IPS-NIHi7 (cell line): ENCODE measurements at regions not wholly inside any gene's neighbourhood (a gene's known extent, or its start where the extent isn't known, plus 50 kb on each side); places are given as distances from the start of the nearest gene placed in this dataset.
"Not testable (repeated sequence)": the region's sequence is repeated elsewhere in the genome, so short reads cannot be mapped to it uniquely, and the experiment has no call there.

Source experiments
- DNase-seq: peaks from one replicate; pipeline ENCODE4 v3.0.0; 2012; ENCODE audit warnings: mixed read lengths; ENCODE audit errors: extremely low spot score

GRCh38 chr12:59084511-59085375 lies 164.4 kb upstream of the LRIG3 start:
- no peak for DNase-seq

- DNase-seq: no peak
Measured at GRCh38 chr12:59082952-59083351, 162.6 kb upstream of the LRIG3 start.

- DNase-seq: no peak
Measured at GRCh38 chr12:59080101-59080500, 159.8 kb upstream of the LRIG3 start.

- no peak for DNase-seq
Measured at GRCh38 chr12:59079472-59079871, 159.2 kb upstream of the LRIG3 start.

- no peak for DNase-seq
Measured at GRCh38 chr12:59079002-59079401, 158.7 kb upstream of the LRIG3 start.

GRCh38 chr12:59077575-59078426 lies 157.5 kb upstream of the LRIG3 start:
- DNase-seq: no peak

DNA sequence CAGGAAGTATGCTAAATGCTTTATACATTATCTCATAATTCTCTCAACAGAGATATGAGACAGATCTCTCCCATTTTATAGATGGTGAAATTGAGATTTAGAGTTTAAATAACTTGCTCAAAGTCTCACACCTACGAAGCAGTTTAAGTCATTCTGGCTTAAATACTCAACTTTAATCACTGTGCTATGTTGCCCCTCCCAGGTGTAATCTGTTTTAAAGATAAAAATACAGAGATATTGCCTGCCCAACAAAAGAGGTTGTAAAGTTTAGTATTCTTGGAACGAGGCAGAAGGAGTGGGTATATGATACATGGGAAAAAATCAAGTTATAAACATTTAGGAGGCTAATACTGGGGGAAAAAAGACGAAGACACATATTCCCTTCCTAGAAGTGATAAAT lies 156.8 kb upstream of the LRIG3 start:
- DNase-seq: no peak

- no peak for DNase-seq
Measured at GRCh38 chr12:59076622-59077021, 156.3 kb upstream of the LRIG3 start.

DNA sequence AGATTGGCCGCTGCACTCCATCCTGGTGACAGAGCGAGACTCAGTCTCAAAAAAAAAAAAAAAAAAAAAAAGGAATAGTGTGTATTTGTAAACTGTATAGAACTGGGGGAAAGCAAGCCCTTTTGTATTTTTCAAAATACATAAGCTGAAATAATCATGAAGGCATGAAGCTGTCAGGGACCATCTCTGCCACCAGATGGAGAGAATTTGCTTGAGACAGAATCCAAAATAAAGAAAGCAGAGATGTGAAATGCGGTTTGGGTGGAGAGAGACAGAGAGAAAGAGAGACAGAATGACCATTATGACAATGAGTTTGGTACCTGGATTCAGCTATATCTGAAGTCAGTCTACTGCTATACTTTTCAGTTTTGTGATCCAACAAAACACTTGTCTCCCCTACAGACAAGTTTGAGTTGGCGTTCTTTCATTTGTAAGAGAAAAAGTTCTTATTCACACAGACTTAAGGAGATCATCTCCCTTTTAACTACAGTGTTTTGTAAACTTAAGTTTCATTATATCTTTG lies 155.7 kb upstream of the LRIG3 start:
- no peak for DNase-seq

DNA sequence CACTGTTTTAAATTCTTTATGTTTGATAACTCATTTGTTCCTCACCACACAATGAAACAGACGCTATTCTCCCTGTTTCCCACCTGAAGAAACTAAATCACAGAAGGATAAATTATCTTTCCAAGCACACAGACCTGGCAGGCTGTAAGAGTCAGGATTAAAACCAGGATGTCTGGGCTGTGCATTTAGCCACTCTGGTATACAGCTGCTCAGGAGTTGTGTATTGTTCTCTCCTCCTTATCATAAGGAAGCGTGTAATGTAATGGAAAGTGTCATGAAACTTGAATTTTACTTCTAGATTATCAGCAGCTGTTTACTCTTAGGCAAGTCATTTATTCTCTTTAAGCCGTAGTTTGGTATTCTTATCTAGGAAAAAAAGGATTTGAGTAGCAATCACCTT lies 154.8 kb upstream of the LRIG3 start:
- DNase-seq: no peak

- no peak for DNase-seq
Measured at GRCh38 chr12:59070322-59070933, 150.1 kb upstream of the LRIG3 start.

DNA sequence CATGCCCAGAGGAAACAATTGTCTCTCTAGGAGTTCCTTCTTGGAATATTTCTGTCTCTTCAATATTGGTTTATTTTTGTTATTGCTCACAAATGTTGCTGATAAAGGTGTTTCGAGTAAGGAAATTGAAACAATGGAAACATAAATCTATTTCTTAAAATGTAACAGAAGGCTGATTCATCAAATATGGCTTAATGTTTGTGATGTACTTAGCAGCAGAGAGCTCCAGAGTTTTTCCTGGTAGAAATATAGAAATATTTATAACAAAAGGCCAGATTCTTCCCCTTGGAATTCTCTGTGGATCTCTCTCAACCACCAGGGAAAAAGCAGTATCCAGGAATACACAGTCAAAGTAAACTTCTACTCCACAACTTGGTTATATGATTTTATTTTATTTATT lies 149.2 kb upstream of the LRIG3 start:
- no peak for DNase-seq

- DNase-seq: no peak
Measured at GRCh38 chr12:59068436-59068835, 148.1 kb upstream of the LRIG3 start.

DNA sequence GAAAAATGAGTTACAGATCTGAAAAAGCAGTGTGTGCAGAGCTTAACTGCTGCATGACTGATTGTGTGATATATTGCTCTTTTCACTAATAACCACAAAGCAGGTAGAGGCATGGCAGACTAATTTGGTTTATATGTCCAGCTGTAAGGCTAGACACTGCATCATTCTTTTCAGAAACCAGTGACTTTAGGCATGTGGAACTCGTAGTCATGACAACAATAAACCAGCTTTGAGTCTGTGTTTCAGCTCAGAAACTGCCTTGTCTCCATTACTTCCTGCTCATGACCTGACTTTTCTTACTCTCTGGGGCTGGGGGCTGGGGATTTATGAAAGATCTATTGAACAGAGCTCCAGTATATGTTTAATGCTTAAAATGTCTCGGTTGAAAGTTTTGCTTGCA lies 146.8 kb upstream of the LRIG3 start:
- no peak for DNase-seq

DNA sequence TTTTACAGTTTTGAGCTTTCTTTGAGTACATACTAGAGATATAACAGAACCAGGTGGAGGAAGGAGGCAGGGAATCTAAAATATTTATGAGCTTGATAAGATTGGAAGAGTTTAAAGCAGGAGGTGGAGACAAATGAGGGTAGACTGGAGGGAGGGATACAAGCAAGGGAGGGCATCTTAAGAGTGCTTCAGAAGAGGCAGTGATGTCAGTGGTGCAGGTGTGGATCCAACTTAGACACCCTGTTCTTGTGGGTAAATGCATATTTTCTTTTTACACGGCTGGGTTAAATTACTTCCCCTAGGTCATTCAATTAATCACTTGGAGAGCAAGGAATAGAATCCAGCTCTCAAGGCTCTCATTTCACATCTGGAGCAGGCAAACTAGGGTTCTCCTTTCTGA lies 146.1 kb upstream of the LRIG3 start:
- DNase-seq: no peak

DNA sequence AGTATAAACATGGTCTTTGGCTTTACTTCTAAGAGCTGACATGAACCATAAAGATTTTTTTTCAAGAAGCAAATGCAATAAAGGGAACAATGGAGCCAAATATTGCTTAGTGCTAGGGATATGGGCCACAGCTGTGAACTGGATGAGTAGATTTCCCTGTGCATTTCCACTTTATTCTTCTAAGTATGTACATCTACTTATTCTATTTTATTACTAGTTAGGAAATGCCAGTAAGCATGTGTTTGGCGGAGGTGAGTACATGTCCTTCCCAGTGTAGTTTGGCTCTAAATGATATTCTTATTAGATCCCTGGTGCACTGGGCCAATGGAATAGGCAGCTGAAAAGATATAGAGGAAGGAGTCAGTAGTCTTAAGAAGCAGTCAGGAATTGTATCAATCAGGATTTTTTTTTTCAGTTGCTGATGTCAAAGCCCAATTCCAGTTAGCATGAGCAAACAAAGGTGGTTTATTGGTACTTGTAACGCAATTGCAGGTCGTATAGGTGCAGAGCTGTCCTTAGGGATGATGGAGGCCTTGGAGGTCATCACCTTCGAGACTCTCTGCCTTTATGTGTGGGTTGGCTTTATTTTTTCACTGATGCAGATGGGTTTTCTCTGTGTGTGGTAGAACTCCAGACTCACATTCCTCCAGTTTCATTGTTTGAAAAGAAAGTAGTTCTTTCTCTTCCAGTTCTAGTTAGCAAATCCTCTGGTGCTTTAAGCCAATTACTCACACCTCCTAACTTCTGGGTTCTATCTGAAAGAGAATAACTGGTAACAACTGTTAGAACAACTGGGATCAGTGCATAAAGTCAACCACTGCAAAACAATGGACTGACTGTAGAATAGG lies 139.0 kb upstream of the LRIG3 start:
- no peak for DNase-seq

GRCh38 chr12:59056966-59057365 lies 136.7 kb upstream of the LRIG3 start:
- DNase-seq: no peak

DNA sequence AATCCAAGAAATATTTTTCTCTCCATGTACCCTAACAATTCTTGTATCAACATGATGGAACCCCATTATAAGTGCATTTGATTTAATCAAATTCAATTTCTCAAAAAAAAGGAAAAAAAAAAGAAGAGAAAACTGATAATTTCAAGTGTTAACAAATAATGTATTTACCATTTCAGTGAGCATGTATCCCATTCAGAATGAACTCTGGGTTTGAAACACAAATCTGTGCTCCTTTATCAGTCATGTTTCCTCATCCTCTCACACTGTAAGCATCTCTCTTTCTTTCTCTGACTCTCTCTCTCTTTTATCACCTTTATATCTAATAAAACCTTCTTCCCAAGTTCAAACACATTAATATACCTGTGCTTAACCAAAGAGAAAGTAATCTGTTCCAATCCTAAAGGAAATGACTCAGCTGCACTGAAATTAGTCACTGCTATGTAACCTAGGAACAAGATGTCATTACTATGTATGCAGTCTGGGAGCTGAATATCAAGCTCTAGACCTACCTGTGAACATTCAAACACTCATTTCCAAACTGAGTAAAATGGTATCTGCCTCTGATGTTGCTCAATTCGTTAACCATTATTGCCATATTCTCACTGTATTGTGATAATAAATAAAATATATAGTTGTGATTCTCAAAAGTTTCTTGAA lies 135.0 kb upstream of the LRIG3 start:
- DNase-seq: no peak

- DNase-seq: not testable (repeated sequence)
Measured at GRCh38 chr12:59053266-59053899, 133.1 kb upstream of the LRIG3 start.
